ENCODE measurements at regions not wholly inside any gene's neighbourhood (a gene's known extent, or its start where the extent isn't known, plus 50 kb on each side); places are given as distances from the start of the nearest gene placed in this dataset.

DNA sequence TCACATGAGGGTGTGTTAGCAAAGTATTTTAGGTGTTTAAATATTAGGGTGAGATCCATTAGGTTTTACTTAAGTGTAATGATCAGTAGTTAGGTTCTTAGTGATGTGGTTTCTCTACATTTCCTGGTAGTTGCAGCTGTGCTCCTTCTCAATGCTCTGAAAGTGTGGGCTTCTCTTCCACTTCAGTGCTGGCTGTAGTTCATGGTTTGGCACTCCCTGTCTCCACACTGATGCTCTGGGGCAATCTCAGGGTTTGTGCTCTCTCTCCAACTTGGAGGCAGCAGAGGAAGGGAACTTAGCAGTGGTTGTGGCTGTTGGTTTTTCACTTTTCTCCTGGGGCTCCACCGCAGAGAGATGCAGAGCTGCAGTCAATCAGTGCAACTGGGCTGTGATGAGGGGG is 507.5 kb downstream of the TMEM232 start:
- Histone ChIP-seq H3K36me3 (no peaks in the 10 kb centered on the region), H3K27ac (no peak overlapping the region), H3K27me3 (ENCODE audit: low read depth) (no peaks in the 10 kb centered on the region), H3K9me3 (peaks cover 33% of the 10 kb centered on the region), H3K4me3 (no peak overlapping the region), H3K4me1 (no peaks in the 10 kb centered on the region)
- TF ChIP-seq, protein P1, sequence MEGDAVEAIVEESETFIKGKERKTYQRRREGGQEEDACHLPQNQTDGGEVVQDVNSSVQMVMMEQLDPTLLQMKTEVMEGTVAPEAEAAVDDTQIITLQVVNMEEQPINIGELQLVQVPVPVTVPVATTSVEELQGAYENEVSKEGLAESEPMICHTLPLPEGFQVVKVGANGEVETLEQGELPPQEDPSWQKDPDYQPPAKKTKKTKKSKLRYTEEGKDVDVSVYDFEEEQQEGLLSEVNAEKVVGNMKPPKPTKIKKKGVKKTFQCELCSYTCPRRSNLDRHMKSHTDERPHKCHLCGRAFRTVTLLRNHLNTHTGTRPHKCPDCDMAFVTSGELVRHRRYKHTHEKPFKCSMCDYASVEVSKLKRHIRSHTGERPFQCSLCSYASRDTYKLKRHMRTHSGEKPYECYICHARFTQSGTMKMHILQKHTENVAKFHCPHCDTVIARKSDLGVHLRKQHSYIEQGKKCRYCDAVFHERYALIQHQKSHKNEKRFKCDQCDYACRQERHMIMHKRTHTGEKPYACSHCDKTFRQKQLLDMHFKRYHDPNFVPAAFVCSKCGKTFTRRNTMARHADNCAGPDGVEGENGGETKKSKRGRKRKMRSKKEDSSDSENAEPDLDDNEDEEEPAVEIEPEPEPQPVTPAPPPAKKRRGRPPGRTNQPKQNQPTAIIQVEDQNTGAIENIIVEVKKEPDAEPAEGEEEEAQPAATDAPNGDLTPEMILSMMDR (IDR thresholded peaks at IDR 0.05): no peak
- DNase-seq (no peak), ATAC-seq (no peak)
- intact Hi-C loops (cut with DNase I): no loop called here

DNA sequence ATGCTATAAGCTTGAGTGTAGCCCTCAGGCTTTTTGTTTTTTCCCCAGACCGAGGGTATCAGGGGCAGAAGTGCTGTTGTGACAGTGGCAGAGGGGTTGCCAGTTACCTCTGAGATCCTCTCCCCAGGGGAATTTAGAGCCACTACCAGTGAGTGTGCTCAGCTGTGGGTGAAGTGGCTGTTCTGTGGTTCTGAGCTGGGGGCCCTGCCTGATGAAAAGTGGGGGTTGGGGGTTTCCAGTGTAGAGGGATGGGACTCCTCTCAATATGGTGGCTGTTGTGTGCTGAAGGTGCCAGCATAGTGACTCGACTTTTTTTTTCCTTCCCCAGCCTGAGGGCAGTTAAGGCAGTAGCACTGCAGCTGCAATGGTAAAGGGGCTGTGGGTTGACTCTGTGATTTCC is 506.7 kb downstream of the TMEM232 start:
- Histone ChIP-seq H3K27me3 (ENCODE audit: low read depth) (no peaks in the 10 kb centered on the region), H3K4me3 (no peak overlapping the region), H3K36me3 (no peaks in the 10 kb centered on the region), H3K27ac (no peak overlapping the region), H3K4me1 (no peaks in the 10 kb centered on the region), H3K9me3 (peaks cover 33% of the 10 kb centered on the region)
- intact Hi-C loops (cut with DNase I): no loop called here
- ATAC-seq: no peak
- no peak for DNase-seq
- TF ChIP-seq, protein P1 (IDR thresholded peaks at IDR 0.05): no peak

DNA sequence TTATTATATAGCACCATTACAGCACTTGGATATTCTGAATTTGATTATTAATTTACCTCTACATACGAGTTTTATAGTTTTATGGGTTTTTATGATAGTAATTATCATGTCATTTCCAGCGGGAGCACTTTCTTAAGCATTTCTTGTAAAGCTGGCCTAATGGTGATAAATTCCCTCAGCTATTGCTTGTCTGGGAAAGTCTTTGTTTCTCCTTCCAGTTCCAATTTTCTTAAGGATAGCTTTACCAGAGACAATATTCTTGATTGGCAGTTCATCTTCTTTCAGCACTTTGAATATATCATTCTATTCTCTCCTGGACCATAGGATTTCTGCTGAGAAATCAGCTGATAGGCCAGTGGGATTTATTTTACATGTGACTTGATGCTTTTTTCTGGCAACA is 505.4 kb downstream of the TMEM232 start:
- TF ChIP-seq, protein P1 (IDR thresholded peaks at IDR 0.05): no peak
- intact Hi-C loops (cut with DNase I): no loop called here
- Histone ChIP-seq H3K36me3 (no peaks in the 10 kb centered on the region), H3K4me3 (no peak overlapping the region), H3K9me3 (peaks cover 33% of the 10 kb centered on the region), H3K27ac (no peak overlapping the region), H3K27me3 (ENCODE audit: low read depth) (no peaks in the 10 kb centered on the region), H3K4me1 (no peaks in the 10 kb centered on the region)
- ATAC-seq (no peak), DNase-seq (no peak)

DNA sequence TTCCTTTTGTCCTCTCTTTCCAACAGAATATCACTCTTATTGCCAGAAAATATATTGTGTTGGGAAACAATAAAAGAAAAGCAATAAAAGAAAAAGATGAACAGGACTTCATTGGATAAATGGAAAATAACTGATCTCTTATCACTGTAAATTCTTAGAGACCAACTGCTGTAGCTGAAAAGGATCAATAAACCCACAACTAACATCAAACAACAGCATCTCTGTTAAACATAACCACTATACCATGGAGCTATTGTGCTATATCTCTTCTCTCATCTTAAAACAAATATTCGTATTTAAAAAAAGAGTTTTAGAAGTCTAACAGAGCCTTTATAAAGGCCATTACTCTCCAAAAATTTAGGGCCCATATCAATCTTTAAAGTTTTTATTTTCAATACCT is 502.4 kb downstream of the TMEM232 start:
- DNase-seq (no peak), ATAC-seq (no peak)
- no peaks in the 10 kb centered on the region for H3K4me1 ChIP-seq
- TF ChIP-seq, protein P1 (IDR thresholded peaks at IDR 0.05): no peak
- no peak overlapping the region for H3K27ac ChIP-seq
- H3K27me3 ChIP-seq (ENCODE audit: low read depth): no peaks in the 10 kb centered on the region
- no peaks in the 10 kb centered on the region for H3K36me3 ChIP-seq
- intact Hi-C loops (cut with DNase I): no loop called here
- H3K4me3 ChIP-seq: no peak overlapping the region
- H3K9me3 ChIP-seq: peaks cover 25% of the 10 kb centered on the region

DNA sequence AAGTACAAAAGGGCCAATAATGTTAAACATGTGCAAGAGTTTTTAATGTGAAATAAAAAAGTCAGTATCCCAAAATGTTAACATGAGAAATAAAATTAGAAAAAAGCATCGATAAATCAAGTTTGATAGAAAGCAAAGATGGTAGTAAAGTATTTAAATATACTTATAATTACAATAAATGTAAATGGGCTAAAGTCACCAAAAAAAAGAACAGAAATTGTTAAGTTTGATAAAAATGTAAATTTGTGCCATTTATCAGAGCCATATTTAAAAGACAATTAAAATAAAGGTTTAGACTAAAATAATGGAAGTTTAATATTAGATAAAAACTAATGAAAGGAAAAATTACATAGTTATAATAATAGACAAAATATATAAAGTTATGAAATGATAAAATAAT is 500.5 kb downstream of the TMEM232 start:
- Histone ChIP-seq H3K27me3 (ENCODE audit: low read depth) (no peaks in the 10 kb centered on the region), H3K36me3 (no peaks in the 10 kb centered on the region), H3K4me1 (no peaks in the 10 kb centered on the region), H3K4me3 (no peak overlapping the region), H3K9me3 (peaks cover 20% of the 10 kb centered on the region), H3K27ac (no peak overlapping the region)
- intact Hi-C loops (cut with DNase I): no loop called here
- ATAC-seq (no peak), DNase-seq (no peak)
- TF ChIP-seq, protein P1 (IDR thresholded peaks at IDR 0.05): no peak

DNA sequence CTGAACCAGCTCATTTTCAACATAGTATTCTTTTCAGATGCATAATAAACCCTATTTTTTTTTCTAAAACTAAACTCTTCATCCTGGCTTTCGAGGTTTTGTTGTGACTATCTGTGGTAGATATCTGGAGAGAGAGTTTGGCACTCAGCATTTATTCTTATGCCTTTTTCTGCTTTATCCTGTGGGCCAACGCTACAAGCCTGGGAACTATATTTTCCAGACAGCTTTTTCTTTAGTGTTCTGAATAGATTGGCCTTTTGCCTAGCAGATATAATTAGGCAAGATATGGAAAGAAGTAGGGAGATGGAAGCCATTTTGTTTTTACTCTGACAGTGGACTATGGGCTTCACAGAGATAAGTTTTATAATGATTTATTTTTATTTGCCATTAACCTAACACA is 486.7 kb downstream of the TMEM232 start:
- intact Hi-C loops (cut with DNase I): no loop called here
- DNase-seq: no peak
- no peaks in the 10 kb centered on the region for H3K9me3 ChIP-seq
- H3K4me3 ChIP-seq: no peak overlapping the region
- H3K27ac ChIP-seq: no peak overlapping the region
- ATAC-seq: no peak
- H3K4me1 ChIP-seq: no peaks in the 10 kb centered on the region
- H3K36me3 ChIP-seq: no peaks in the 10 kb centered on the region
- TF ChIP-seq, protein P1 (IDR thresholded peaks at IDR 0.05): no peak
- H3K27me3 ChIP-seq (ENCODE audit: low read depth): no peaks in the 10 kb centered on the region

All from lower lobe of right lung (tissue), 2 donors.